ENCODE measurements at regions not wholly inside any gene's neighbourhood (a gene's known extent, or its start where the extent isn't known, plus 50 kb on each side); places are given as distances from the start of the nearest gene placed in this dataset.

DNA sequence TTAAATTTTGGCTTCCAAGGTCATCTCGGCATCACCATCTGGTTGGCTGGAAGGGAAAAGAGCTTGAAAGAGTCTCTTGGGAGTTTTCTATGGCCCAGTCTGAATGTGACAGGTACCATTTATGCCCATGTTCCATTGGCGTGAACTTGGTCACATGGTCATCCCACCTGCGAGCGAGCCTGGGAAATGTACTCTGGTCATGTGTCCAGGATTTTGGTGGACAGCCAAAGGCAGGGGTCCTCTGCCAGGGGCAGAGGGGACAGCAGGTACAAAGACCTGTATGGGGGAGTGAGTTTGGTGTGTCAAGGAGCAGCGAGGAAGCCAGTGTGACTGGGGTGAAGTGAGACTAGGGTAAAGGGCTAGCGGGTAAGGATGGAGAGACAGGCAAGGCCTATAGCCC, 112.6 kb downstream of the CDC5L start:
- no peak overlapping the region for H3K9ac ChIP-seq

GRCh38 chr6:44503471-44503870, 116.0 kb downstream of the CDC5L start:
- H3K9ac ChIP-seq: no peak overlapping the region
- no peak overlapping the region for H3K4me3 ChIP-seq (ENCODE audit: low read depth, low read length)
- no peak for TF ChIP-seq CTCF (IDR thresholded peaks at IDR 0.05)
- no peaks in the 10 kb centered on the region for H3K27me3 ChIP-seq (ENCODE audit: control insufficient read depth, insufficient read depth, low read length)
- H3K27ac ChIP-seq: no peak overlapping the region
- no peak overlapping the region for H2AFZ ChIP-seq
- no peak overlapping the region for H3K4me2 ChIP-seq (ENCODE audit: low read length)
- H3K79me2 ChIP-seq: no peaks in the 10 kb centered on the region
- no peaks in the 10 kb centered on the region for H3K9me3 ChIP-seq (ENCODE audit: control insufficient read depth, low read length)
- H3K36me3 ChIP-seq (ENCODE audit: control insufficient read depth, insufficient read depth, low read length): no peaks in the 10 kb centered on the region
- H3K4me1 ChIP-seq: no peaks in the 10 kb centered on the region

More for the DNA sequence above, 112.6 kb downstream of the CDC5L start:
- Histone ChIP-seq H3K27ac (no peak overlapping the region), H3K79me2 (no peaks in the 10 kb centered on the region), H3K36me3 (ENCODE audit: control insufficient read depth, insufficient read depth, low read length) (no peaks in the 10 kb centered on the region), H3K4me3 (ENCODE audit: low read depth, low read length) (no peak overlapping the region), H3K4me1 (no peaks in the 10 kb centered on the region), H3K9me3 (ENCODE audit: control insufficient read depth, low read length) (no peaks in the 10 kb centered on the region), H3K27me3 (ENCODE audit: control insufficient read depth, insufficient read depth, low read length) (no peaks in the 10 kb centered on the region), H3K4me2 (ENCODE audit: low read length) (no peak overlapping the region), H2AFZ (no peak overlapping the region)
- no peak for TF ChIP-seq CTCF (IDR thresholded peaks at IDR 0.05)

DNA sequence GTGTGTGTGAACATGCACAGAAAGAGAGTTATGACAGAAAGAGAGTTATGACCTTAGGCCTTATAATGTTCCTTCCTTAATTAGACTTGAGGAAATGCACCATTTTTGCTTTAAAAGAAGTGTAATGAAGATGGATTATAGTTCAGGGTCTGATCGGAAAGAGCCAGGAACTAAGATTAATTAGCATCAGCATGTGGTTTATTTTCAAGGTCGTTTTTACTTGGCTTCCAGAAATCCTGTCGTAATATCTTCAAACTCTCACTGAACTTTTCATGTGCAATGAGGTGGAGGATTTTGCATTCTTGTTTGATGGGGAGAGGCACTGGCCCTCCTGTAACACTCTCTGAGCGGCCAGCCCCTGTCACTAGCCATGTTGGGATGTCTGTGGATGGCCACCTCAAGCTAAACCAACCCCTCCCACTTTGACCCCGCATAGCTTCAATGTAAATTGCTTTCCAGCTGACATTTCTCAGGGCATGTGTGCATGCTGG, 116.8 kb downstream of the CDC5L start:
- no peaks in the 10 kb centered on the region for H3K27me3 ChIP-seq (ENCODE audit: control insufficient read depth, insufficient read depth, low read length)
- H3K36me3 ChIP-seq (ENCODE audit: control insufficient read depth, insufficient read depth, low read length): no peaks in the 10 kb centered on the region
- no peaks in the 10 kb centered on the region for H3K9me3 ChIP-seq (ENCODE audit: control insufficient read depth, low read length)
- no peak for TF ChIP-seq CTCF (IDR thresholded peaks at IDR 0.05)
- no peak overlapping the region for H3K4me2 ChIP-seq (ENCODE audit: low read length)
- no peaks in the 10 kb centered on the region for H3K79me2 ChIP-seq
- no peak overlapping the region for H3K9ac ChIP-seq
- no peak overlapping the region for H2AFZ ChIP-seq
- H3K27ac ChIP-seq: no peak overlapping the region
- no peak overlapping the region for H3K4me3 ChIP-seq (ENCODE audit: low read depth, low read length)
- H3K4me1 ChIP-seq: no peaks in the 10 kb centered on the region

- H3K9me3 ChIP-seq (ENCODE audit: control insufficient read depth, low read length): no peaks in the 10 kb centered on the region
- H3K79me2 ChIP-seq: no peaks in the 10 kb centered on the region
These were observed 118.2 kb downstream of the CDC5L start for GRCh38 chr6:44505751-44506150.

More at GRCh38 chr6:44505751-44506150, 118.2 kb downstream of the CDC5L start:
- no peaks in the 10 kb centered on the region for H3K4me1 ChIP-seq
- H3K27me3 ChIP-seq (ENCODE audit: control insufficient read depth, insufficient read depth, low read length): no peaks in the 10 kb centered on the region
- no peaks in the 10 kb centered on the region for H3K36me3 ChIP-seq (ENCODE audit: control insufficient read depth, insufficient read depth, low read length)
- H3K4me3 ChIP-seq (ENCODE audit: low read depth, low read length): no peak overlapping the region
- H2AFZ ChIP-seq: no peak overlapping the region
- no peak overlapping the region for H3K9ac ChIP-seq
- H3K27ac ChIP-seq: no peak overlapping the region
- no peak overlapping the region for H3K4me2 ChIP-seq (ENCODE audit: low read length)
- TF ChIP-seq CTCF (IDR thresholded peaks at IDR 0.05): no peak
